H1 (cell line): ENCODE measurements at regions not wholly inside any gene's neighbourhood (a gene's known extent, or its start where the extent isn't known, plus 50 kb on each side); places are given as distances from the start of the nearest gene placed in this dataset.

ENCODE experiments used
- CTCF ChIA-PET: fragments of 300-600 bp; sonication (Branson Sonifier 250); formaldehyde crosslinking; loops from one replicate; lab custom pipeline; 2021; ENCODE audit not compliant: partially characterized antibody; lab: Charles Lee
- POLR2A ChIA-PET: fragments of 300-600 bp; sonication (Branson Sonifier 250); formaldehyde crosslinking; loops from one replicate; lab custom pipeline; 2021; ENCODE audit warnings: inconsistent platforms; ENCODE audit not compliant: partially characterized antibody; lab: Charles Lee
- DNase-seq, 2 experiments: peaks; one replicate each; pipeline versions ENCODE4 v3.0.0 to v3.0.0-alpha.2; 2010 to 2022; ENCODE audit warnings: low spot score in 2 of 2, low read depth in 1 of 2, mixed read lengths in 1 of 2
- FAIRE-seq: peaks from 2 replicates; lab custom pipeline; 2011; peaks lifted over from hg19 to GRCh38; lab: Jason Lieb, UNC
- H2AFZ ChIP-seq: 2 replicates; pipeline ENCODE4 v1.8.1; 2012; ENCODE audit warnings: low read length, inconsistent platforms
- H2AK5ac ChIP-seq: 2 replicates; pipeline ENCODE4 v1.6.1; 2013; ENCODE audit warnings: low read depth, low read length
- H2BK120ac ChIP-seq: replicated peaks from 2 replicates; pipeline ENCODE3; 2013; ENCODE audit warnings: low read depth, low read length, inconsistent platforms
- H2BK12ac ChIP-seq: 2 replicates; pipeline ENCODE4 v1.6.1; 2013; ENCODE audit warnings: low read depth, low read length
- H2BK15ac ChIP-seq: 2 replicates; pipeline ENCODE4 v1.6.1; 2013; ENCODE audit warnings: low read length
- H2BK20ac ChIP-seq: 2 replicates; pipeline ENCODE4 v1.6.1; 2013; ENCODE audit warnings: low read length
- H2BK5ac ChIP-seq: 2 replicates; pipeline ENCODE4 v1.6.1; 2013; ENCODE audit warnings: low read depth, low read length
- H3K14ac ChIP-seq: 2 replicates; pipeline ENCODE4 v1.6.1; 2013; ENCODE audit warnings: inconsistent platforms; ENCODE audit not compliant: insufficient read length
- H3K18ac ChIP-seq: 2 replicates; pipeline ENCODE4 v1.6.1; 2013; ENCODE audit warnings: low read length; ENCODE audit errors: extremely low read depth
- H3K23ac ChIP-seq: 2 replicates; pipeline ENCODE4 v1.6.1; 2013; ENCODE audit warnings: inconsistent platforms; ENCODE audit not compliant: insufficient read length
- H3K23me2 ChIP-seq: 2 replicates; pipeline ENCODE4 v1.6.1; 2013; ENCODE audit warnings: low read depth, low read length
- H3K27ac ChIP-seq: 2 replicates; pipeline ENCODE4 v1.6.1; 2011; ENCODE audit warnings: low read depth, low read length, inconsistent platforms
- H3K27me3 ChIP-seq, 4 experiments: replicated peaks in 1 of 4; 1 replicate in 1 of 4; 2 replicates in 3 of 4; pipeline versions ENCODE4 v1.6.1 to v1.8.1; 2011 to 2013; ENCODE audit warnings: low read length in 3 of 4, mild to moderate bottlenecking in 3 of 4, inconsistent platforms in 2 of 4, mixed read lengths in 2 of 4, moderate library complexity in 1 of 4; ENCODE audit not compliant: control insufficient read depth in 3 of 4, insufficient read depth in 3 of 4; ENCODE audit errors: extremely low read depth in 1 of 4
- H3K36me3 ChIP-seq, 4 experiments: 2 replicates each; pipeline versions ENCODE4 v1.6.1 to v1.8.1; 2011 to 2013; ENCODE audit warnings: mild to moderate bottlenecking in 4 of 4, low read length in 3 of 4, moderate library complexity in 2 of 4, control low read depth in 1 of 4, inconsistent platforms in 1 of 4; ENCODE audit not compliant: insufficient read depth in 4 of 4, control insufficient read depth in 2 of 4
- H3K4ac ChIP-seq: replicated peaks from 2 replicates; pipeline ENCODE3; 2013; ENCODE audit warnings: low read length, low read depth, mixed read lengths, inconsistent platforms; ENCODE audit not compliant: insufficient read length
- H3K4me1 ChIP-seq, 4 experiments: replicated peaks in 1 of 4; 1 replicate in 1 of 4; 2 replicates in 3 of 4; pipeline versions ENCODE4 v1.6.1 to v1.8.1; 2011 to 2013; ENCODE audit warnings: low read length in 3 of 4, inconsistent platforms in 2 of 4, mixed read lengths in 1 of 4; ENCODE audit not compliant: insufficient read depth in 4 of 4, control insufficient read depth in 3 of 4
- H3K4me2 ChIP-seq, 2 experiments: 2 replicates each; pipeline versions ENCODE4 v1.6.1 to v1.8.1; 2011 to 2013; ENCODE audit warnings: low read depth in 2 of 2, low read length in 2 of 2, control low read depth in 1 of 2, inconsistent platforms in 1 of 2, mild to moderate bottlenecking in 1 of 2; ENCODE audit not compliant: insufficient read depth in 1 of 2
- H3K4me3 ChIP-seq, 4 experiments: fragments of 200-600, 300-600 bp in 1 of 4; sonication (generic), shearing (Covaris generic), sonication (Bioruptor Twin) in 1 of 4; 2 replicates each; pipeline versions ENCODE4 v1.5.1 to v1.8.1; 2011 to 2016; ENCODE audit warnings: low read length in 4 of 4, low read depth in 3 of 4, control low read depth in 2 of 4, inconsistent platforms in 2 of 4, mild to moderate bottlenecking in 2 of 4, mixed read lengths in 1 of 4, moderate library complexity in 1 of 4; ENCODE audit not compliant: insufficient read depth in 2 of 4; ENCODE audit errors: extremely low read depth in 1 of 4
- H3K56ac ChIP-seq: replicated peaks from 2 replicates; pipeline ENCODE3; 2013; ENCODE audit warnings: low read depth, mild to moderate bottlenecking, mixed read lengths, low read length, inconsistent platforms; ENCODE audit not compliant: insufficient read length
- H3K79me1 ChIP-seq: 2 replicates; pipeline ENCODE4 v1.6.1; 2013; ENCODE audit warnings: low read depth, low read length, control low read depth
- H3K79me2 ChIP-seq, 2 experiments: 2 replicates each; pipeline versions ENCODE4 v1.6.1 to v1.8.1; 2012 to 2013; ENCODE audit warnings: low read length in 2 of 2, mild to moderate bottlenecking in 2 of 2, inconsistent platforms in 1 of 2; ENCODE audit not compliant: insufficient read depth in 2 of 2, control insufficient read depth in 1 of 2
- H3K9ac ChIP-seq, 4 experiments: replicated peaks in 1 of 4; 1 replicate in 1 of 4; 2 replicates in 3 of 4; pipeline versions ENCODE4 v1.6.1 to v1.8.1; 2011 to 2013; ENCODE audit warnings: low read depth in 3 of 4, low read length in 3 of 4, control low read depth in 2 of 4, mild to moderate bottlenecking in 2 of 4, moderate library complexity in 2 of 4, inconsistent platforms in 1 of 4; ENCODE audit errors: extremely low read depth in 1 of 4
- H3K9me3 ChIP-seq, 2 experiments: 2 replicates each; pipeline versions ENCODE4 v1.6.1 to v1.8.1; 2012 to 2013; ENCODE audit warnings: mild to moderate bottlenecking in 2 of 2, moderate library complexity in 2 of 2, control low read depth in 1 of 2, inconsistent platforms in 1 of 2, low read depth in 1 of 2, low read length in 1 of 2, mixed read lengths in 1 of 2; ENCODE audit not compliant: insufficient read depth in 2 of 2
- H4K20me1 ChIP-seq, 2 experiments: replicated peaks in 1 of 2; 2 replicates each; pipeline versions ENCODE3 to v1.8.1; 2011 to 2013; ENCODE audit warnings: inconsistent platforms in 2 of 2, low read length in 2 of 2, mild to moderate bottlenecking in 1 of 2; ENCODE audit not compliant: insufficient read depth in 2 of 2, control insufficient read depth in 1 of 2
- H4K5ac ChIP-seq: 2 replicates; pipeline ENCODE4 v1.6.1; 2013; ENCODE audit warnings: low read length, low read depth, mixed read lengths, inconsistent platforms; ENCODE audit not compliant: insufficient read length
- H4K8ac ChIP-seq: 2 replicates; pipeline ENCODE4 v1.8.0; 2013; ENCODE audit warnings: mild to moderate bottlenecking, moderate library complexity, low read length, inconsistent platforms; ENCODE audit not compliant: insufficient read depth; ENCODE audit errors: extremely low read depth
- H4K91ac ChIP-seq: replicated peaks from 2 replicates; pipeline ENCODE3; 2013; ENCODE audit warnings: low read length, mixed read lengths, inconsistent platforms; ENCODE audit not compliant: insufficient read length
- CBX8 ChIP-seq: fragments of 300-800, 300-1000 bp; sonication (generic); IDR thresholded peaks from 2 replicates; pipeline ENCODE4 v1.7.1; 2016; ENCODE audit warnings: low read depth, low read length, borderline replicate concordance
- CTBP2 ChIP-seq: IDR thresholded peaks from 2 replicates; pipeline ENCODE4 v1.7.0; 2011; ENCODE audit warnings: borderline replicate concordance, mild to moderate bottlenecking, moderate library complexity, mixed read lengths, low read length; ENCODE audit not compliant: insufficient read depth, insufficient read length
- PHF8 ChIP-seq: fragments of 200-600 bp; sonication (generic); conservative IDR thresholded peaks from 2 replicates; pipeline ENCODE4 v1.7.1; 2012; ENCODE audit warnings: low read depth, mild to moderate bottlenecking, inconsistent platforms, low read length, moderate library complexity
- RBBP5 ChIP-seq: IDR thresholded peaks from 2 replicates; pipeline ENCODE4 v1.7.1; 2012; ENCODE audit warnings: low read depth, mild to moderate bottlenecking, inconsistent platforms, low read length, moderate library complexity, borderline replicate concordance
- TAF7 ChIP-seq: optimal IDR thresholded peaks from 2 replicates; pipeline ENCODE3; 2011; ENCODE audit warnings: low read depth, mild to moderate bottlenecking, inconsistent platforms, low read length, moderate library complexity, borderline replicate concordance
- WGBS, 2 experiments: shearing (Covaris generic) in 1 of 2; methylation state at CpG; one replicate each; pipeline versions ENCODE4 v1.1.6 to v1.1.7; 2013 to 2015; ENCODE audit warnings: low lambda C conversion rate in 2 of 2, mixed read lengths in 2 of 2, inconsistent platforms in 1 of 2, low coverage in 1 of 2, missing lambda C conversion rate in 1 of 2; ENCODE audit not compliant: insufficient replicate concordance in 2 of 2, insufficient coverage in 1 of 2, insufficient read length in 1 of 2; ENCODE audit errors: extremely low coverage in 1 of 2, missing lambda C conversion rate in 1 of 2; 5-methylcytosine and 5-hydroxymethylcytosine counted together

DNA sequence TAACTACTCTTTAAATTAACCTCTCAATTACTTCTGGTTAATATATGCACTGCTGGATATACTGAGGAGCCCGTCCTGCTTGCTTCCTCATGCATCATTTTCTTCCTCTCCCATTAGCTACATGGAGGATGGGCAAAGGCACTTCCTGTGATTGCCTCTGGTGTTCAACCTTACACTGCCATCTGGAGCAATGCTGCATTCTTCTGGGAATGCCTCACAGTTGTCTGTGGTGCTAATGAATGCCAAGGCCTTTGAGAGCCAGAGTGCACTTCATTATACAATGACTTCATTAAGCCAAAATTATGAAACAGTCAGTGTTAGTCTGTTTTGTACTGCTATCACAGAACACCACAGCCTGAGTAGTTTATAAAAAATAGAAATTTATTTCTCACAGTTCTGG is 134.8 kb upstream of the DOCK10 start:
- DNase-seq, result no peak
- Histone ChIP-seq H3K9me3 (no peaks in the 10 kb centered on the region), H2BK15ac (no peak overlapping the region), H4K20me1 (no peaks in the 10 kb centered on the region), H3K9ac (no peak overlapping the region), H3K4ac (no peak overlapping the region), H2BK120ac (no peak overlapping the region), H3K27me3 (no peaks in the 10 kb centered on the region), H3K27ac (no peak overlapping the region), H3K18ac (no peak overlapping the region), H3K79me2 (no peaks in the 10 kb centered on the region), H4K5ac (no peak overlapping the region), H3K56ac (no peak overlapping the region), H2AK5ac (no peak overlapping the region), H3K4me3 (no peak overlapping the region), H3K23me2 (no peaks in the 10 kb centered on the region), H4K91ac (no peak overlapping the region), H3K79me1 (no peaks in the 10 kb centered on the region), H3K4me1 (peaks cover 0 to 3% (median 2%) of the 10 kb centered on the region in 4 experiments; a peak in 2 of 7 replicates), H3K36me3 (no peaks in the 10 kb centered on the region), H2AFZ (no peak overlapping the region), H3K14ac (no peak overlapping the region), H2BK12ac (no peak overlapping the region), H2BK20ac (no peak overlapping the region), H2BK5ac (no peak overlapping the region), H4K8ac (no peak overlapping the region), H3K4me2 (no peak overlapping the region), H3K23ac (no peak overlapping the region)
- POLR2A ChIA-PET, result no interaction called here
- WGBS, 2 experiments, result 88% methylated on average over 1 of the region's 1 CpG; no CpG with 5 or more reads in 1 of the 2 experiments
- CTCF ChIA-PET, result no interaction called here
- no peak for FAIRE-seq
- TF ChIP-seq RBBP5, result no peak
- no peak for TF ChIP-seq CBX8
- TF ChIP-seq TAF7, result no peak
- TF ChIP-seq CTBP2, result no peak
- TF ChIP-seq PHF8, result no peak
